Hematopoietic multipotent progenitor cell treated with erythropoietin and hydrocortisone succinate and interleukin-3 and kit ligand, for 17 days (in vitro differentiated cells): ENCODE measurements at regions not wholly inside any gene's neighbourhood (a gene's known extent, or its start where the extent isn't known, plus 50 kb on each side); places are given as distances from the start of the nearest gene placed in this dataset.

Experiments
- DNase-seq: peaks from one replicate; pipeline ENCODE4 v3.0.0-alpha.2; 2015; ENCODE audit warnings: low spot score

- no peak for DNase-seq
Measured at GRCh38 chr3:40858364-40859115, 333.8 kb downstream of the ZNF621 start.

GRCh38 chr3:40862946-40863345 is 336.4 kb upstream of the CTNNB1 start:
- no peak for DNase-seq

- DNase-seq = no peak
Measured at GRCh38 chr3:40864146-40864782, 335.0 kb upstream of the CTNNB1 start.

- no peak for DNase-seq
Measured at GRCh38 chr3:40864915-40865314, 334.4 kb upstream of the CTNNB1 start.

- DNase-seq = no peak
Measured at GRCh38 chr3:40867797-40868196, 331.5 kb upstream of the CTNNB1 start.

- no peak for DNase-seq
Measured at GRCh38 chr3:40869013-40869412, 330.3 kb upstream of the CTNNB1 start.

- DNase-seq = no peak
Measured at GRCh38 chr3:40869939-40870338, 329.4 kb upstream of the CTNNB1 start.

GRCh38 chr3:40871394-40871793 is 327.9 kb upstream of the CTNNB1 start:
- DNase-seq = no peak

- no peak for DNase-seq
Measured at GRCh38 chr3:40872258-40872920, 326.9 kb upstream of the CTNNB1 start.

- DNase-seq = no peak
Measured at GRCh38 chr3:40873476-40873875, 325.8 kb upstream of the CTNNB1 start.

- DNase-seq = no peak
Measured at GRCh38 chr3:40873934-40874699, 325.2 kb upstream of the CTNNB1 start.

- no peak for DNase-seq
Measured at GRCh38 chr3:40875581-40875980, 323.7 kb upstream of the CTNNB1 start.

- no peak for DNase-seq
Measured at GRCh38 chr3:40876009-40876408, 323.3 kb upstream of the CTNNB1 start.

- no peak for DNase-seq
Measured at GRCh38 chr3:40876496-40876895, 322.8 kb upstream of the CTNNB1 start.

GRCh38 chr3:40877631-40878463 is 321.5 kb upstream of the CTNNB1 start:
- no peak for DNase-seq

- DNase-seq = no peak
Measured at GRCh38 chr3:40878464-40878905, 320.8 kb upstream of the CTNNB1 start.

GRCh38 chr3:40885430-40885829 is 313.9 kb upstream of the CTNNB1 start:
- DNase-seq = no peak

GRCh38 chr3:40886660-40887425 is 312.5 kb upstream of the CTNNB1 start:
- no peak for DNase-seq

- no peak for DNase-seq
Measured at GRCh38 chr3:40891186-40891585, 308.1 kb upstream of the CTNNB1 start.

- no peak for DNase-seq
Measured at GRCh38 chr3:40895109-40895508, 304.2 kb upstream of the CTNNB1 start.

GRCh38 chr3:40899286-40899712 is 300.0 kb upstream of the CTNNB1 start:
- DNase-seq = no peak
